Stimulated activated CD4-positive, alpha-beta T cell treated with anti-CD3 and anti-CD28 coated beads, Interleukin-4, amount 100 ng/mL, for 1 hour (primary cell): ENCODE measurements at regions not wholly inside any gene's neighbourhood (a gene's known extent, or its start where the extent isn't known, plus 50 kb on each side); places are given as distances from the start of the nearest gene placed in this dataset.

Experiments used
- DNase-seq: peaks from one replicate; pipeline ENCODE4 v3.0.0-alpha.2; 2020

GRCh38 chr17:73820686-73821448 lies 176.6 kb upstream of the SDK2 start:
- no peak for DNase-seq

GRCh38 chr17:73821665-73822064 lies 177.4 kb upstream of the SDK2 start:
- DNase-seq = no peak

- DNase-seq = no peak
Measured at GRCh38 chr17:73822371-73822770, 178.1 kb upstream of the SDK2 start.

- DNase-seq = no peak
Measured at GRCh38 chr17:73823684-73824083, 179.4 kb upstream of the SDK2 start.

- DNase-seq = no peak
Measured at GRCh38 chr17:73824321-73824720, 180.1 kb upstream of the SDK2 start.

- no peak for DNase-seq
Measured at GRCh38 chr17:73826181-73826871, 182.1 kb upstream of the SDK2 start.

GRCh38 chr17:73826872-73827228 lies 182.6 kb upstream of the SDK2 start:
- DNase-seq = no peak

- no peak for DNase-seq
Measured at GRCh38 chr17:73827627-73828291, 183.5 kb upstream of the SDK2 start.

GRCh38 chr17:73829676-73830280 lies 185.5 kb upstream of the SDK2 start:
- DNase-seq = no peak

GRCh38 chr17:73831699-73832098 lies 187.5 kb upstream of the SDK2 start:
- DNase-seq = no peak

GRCh38 chr17:73833775-73834488 lies 189.7 kb upstream of the SDK2 start:
- DNase-seq = no peak

GRCh38 chr17:73834684-73835343 lies 190.6 kb upstream of the SDK2 start:
- no peak for DNase-seq

GRCh38 chr17:73835605-73836004 lies 191.4 kb upstream of the SDK2 start:
- DNase-seq = no peak

- DNase-seq = no peak
Measured at GRCh38 chr17:73838815-73839214, 194.6 kb upstream of the SDK2 start.

- no peak for DNase-seq
Measured at GRCh38 chr17:73840829-73841228, 196.6 kb upstream of the SDK2 start.

GRCh38 chr17:73841431-73842060 lies 197.3 kb upstream of the SDK2 start:
- no peak for DNase-seq

GRCh38 chr17:73847952-73848351 lies 203.7 kb upstream of the SDK2 start:
- DNase-seq = no peak

GRCh38 chr17:73850426-73850825 lies 206.2 kb upstream of the SDK2 start:
- DNase-seq = no peak

GRCh38 chr17:73851091-73851490 lies 206.8 kb upstream of the SDK2 start:
- DNase-seq = no peak

GRCh38 chr17:73851921-73852320 lies 207.7 kb upstream of the SDK2 start:
- no peak for DNase-seq

- no peak for DNase-seq
Measured at GRCh38 chr17:73855720-73856333, 211.6 kb upstream of the SDK2 start.
